B cell (primary cell): ENCODE measurements at regions not wholly inside any gene's neighbourhood (a gene's known extent, or its start where the extent isn't known, plus 50 kb on each side); places are given as distances from the start of the nearest gene placed in this dataset.

Source experiments
- ATAC-seq: fragments of 200-7000 bp; cut with Tn5 transposase; one replicate; pipeline ENCODE4 v1.10.0; 2021; ENCODE audit warnings: low read depth, mild to moderate bottlenecking, moderate number of reproducible peaks, moderate library complexity
- CTCF ChIA-PET: fragments of 350-600 bp; sonication (Branson Sonifier 250); formaldehyde crosslinking; loops from one replicate; lab custom pipeline; 2021; ENCODE audit warnings: antibody characterized with exemption, inconsistent platforms; lab: Charles Lee
- POLR2A ChIA-PET: fragments of 350-600 bp; sonication (Branson Sonifier 250); formaldehyde crosslinking; loops from one replicate; lab custom pipeline; 2021; ENCODE audit warnings: antibody characterized with exemption; lab: Charles Lee
- DNase-seq: peaks from one replicate; pipeline ENCODE4 v3.0.0; 2013
- H2AFZ ChIP-seq: 2 replicates; pipeline ENCODE4 v1.6.1; 2012; ENCODE audit warnings: mild to moderate bottlenecking, low read depth, low read length; ENCODE audit not compliant: insufficient read depth, poor library complexity, severe bottlenecking
- H3K27ac ChIP-seq, 2 donors: 1 replicate in 1 of 2; 2 replicates in 1 of 2; pipeline ENCODE4 v1.5.1; 2012 to 2013; ENCODE audit warnings: low read length in 2 of 2, mild to moderate bottlenecking in 2 of 2, moderate library complexity in 1 of 2
- H3K27me3 ChIP-seq, 4 experiments: fragments of 200-600 bp in 1 of 4; sonication (generic) in 1 of 4; replicated peaks in 1 of 4; 1 replicate in 2 of 4; 2 replicates in 2 of 4; pipeline versions ENCODE4 v1.6.1 to v1.7.0; 2013 to 2016; ENCODE audit warnings: low read length in 3 of 4, mild to moderate bottlenecking in 2 of 4, mixed read lengths in 1 of 4, moderate library complexity in 1 of 4; ENCODE audit not compliant: insufficient read depth in 4 of 4, control insufficient read depth in 3 of 4; ENCODE audit errors: control extremely low read depth in 1 of 4
- H3K36me3 ChIP-seq, 2 experiments: replicated peaks in 1 of 2; 1 replicate in 1 of 2; 2 replicates in 1 of 2; pipeline versions ENCODE4 v1.6.1 to v1.7.1; 2013; ENCODE audit warnings: low read length in 1 of 2; ENCODE audit not compliant: insufficient read depth in 2 of 2, control insufficient read depth in 1 of 2; ENCODE audit errors: control extremely low read depth in 1 of 2, extremely low read depth in 1 of 2
- H3K4me1 ChIP-seq, 2 donors: fragments of 200-600 bp in 1 of 2; sonication (generic) in 1 of 2; 1 replicate in 1 of 2; 2 replicates in 1 of 2; pipeline versions ENCODE4 v1.5.1 to v1.6.1; 2013 to 2017; ENCODE audit warnings: low read length in 2 of 2; ENCODE audit not compliant: control insufficient read depth in 2 of 2, insufficient read depth in 2 of 2
- H3K4me2 ChIP-seq: replicated peaks from 2 replicates; pipeline ENCODE3; 2012; ENCODE audit warnings: mild to moderate bottlenecking, low read depth, low read length; ENCODE audit not compliant: poor library complexity, severe bottlenecking
- H3K4me3 ChIP-seq, 5 experiments: fragments of 200-600 bp in 1 of 5; sonication (generic) in 1 of 5; 1 replicate in 3 of 5; 2 replicates in 2 of 5; pipeline versions ENCODE4 v1.5.1 to v1.7.0; 2011 to 2016; ENCODE audit warnings: low read length in 4 of 5, mild to moderate bottlenecking in 4 of 5, low read depth in 2 of 5, control low read depth in 1 of 5, moderate library complexity in 1 of 5; ENCODE audit not compliant: insufficient read depth in 1 of 5; ENCODE audit errors: control extremely low read depth in 1 of 5, extremely low read depth in 1 of 5
- H3K79me2 ChIP-seq: fragments of 200-600 bp; sonication (generic); one replicate; pipeline ENCODE4 v1.6.0; 2016; ENCODE audit warnings: low read length; ENCODE audit not compliant: control insufficient read depth, insufficient read depth
- H3K9ac ChIP-seq: fragments of 200-600 bp; sonication (generic); 2 replicates; pipeline ENCODE4 v1.6.1; 2017; ENCODE audit warnings: mild to moderate bottlenecking, low read length, moderate library complexity
- H3K9me3 ChIP-seq, 3 donors: one replicate each; pipeline versions ENCODE4 v1.6.1 to v1.7.1; 2013; ENCODE audit warnings: low read length in 2 of 3; ENCODE audit not compliant: control insufficient read depth in 2 of 3, insufficient read depth in 1 of 3; ENCODE audit errors: control extremely low read depth in 1 of 3
- H4K20me1 ChIP-seq: 2 replicates; pipeline ENCODE4 v1.6.0; 2012; ENCODE audit warnings: mild to moderate bottlenecking, low read length; ENCODE audit not compliant: insufficient read depth, control insufficient read depth, poor library complexity, severe bottlenecking
- H3K27ac Mint-ChIP-seq: one replicate; pipeline ENCODE4 v1.8.0; 2021; ENCODE audit warnings: mixed read lengths
- H3K27me3 Mint-ChIP-seq: one replicate; pipeline ENCODE4 v1.8.0; 2021; ENCODE audit warnings: mixed read lengths
- H3K4me1 Mint-ChIP-seq: one replicate; pipeline ENCODE4 v1.8.0; 2021; ENCODE audit warnings: mixed read lengths
- H3K4me3 Mint-ChIP-seq: one replicate; pipeline ENCODE4 v1.8.0; 2021; ENCODE audit warnings: mixed read lengths
- H3K9me3 Mint-ChIP-seq: one replicate; pipeline ENCODE4 v1.8.0; 2022; ENCODE audit warnings: mixed read lengths; ENCODE audit not compliant: insufficient read depth
- CTCF ChIP-seq: fragments of 200-600 bp; IDR thresholded peaks from one replicate; pipeline ENCODE4 v1.8.0; 2022; ENCODE audit warnings: antibody characterized with exemption, mild to moderate bottlenecking
- EZH2 ChIP-seq: IDR thresholded peaks from 2 replicates; pipeline ENCODE4 v1.6.1; 2012; ENCODE audit warnings: borderline replicate concordance, low read depth, mild to moderate bottlenecking, moderate library complexity, low read length; ENCODE audit not compliant: insufficient read depth, poor library complexity, severe bottlenecking
- WGBS: methylation state at CpG from one replicate; pipeline ENCODE4 v1.1.5; 2013; ENCODE audit warnings: missing lambda C conversion rate; ENCODE audit not compliant: insufficient coverage; 5-methylcytosine and 5-hydroxymethylcytosine counted together
- intact Hi-C: fragments of 100-400 bp; cut with micrococcal nuclease; formaldehyde crosslinking; loops from one replicate; pipeline ENCODE4 v1.10.0; 2022

DNA sequence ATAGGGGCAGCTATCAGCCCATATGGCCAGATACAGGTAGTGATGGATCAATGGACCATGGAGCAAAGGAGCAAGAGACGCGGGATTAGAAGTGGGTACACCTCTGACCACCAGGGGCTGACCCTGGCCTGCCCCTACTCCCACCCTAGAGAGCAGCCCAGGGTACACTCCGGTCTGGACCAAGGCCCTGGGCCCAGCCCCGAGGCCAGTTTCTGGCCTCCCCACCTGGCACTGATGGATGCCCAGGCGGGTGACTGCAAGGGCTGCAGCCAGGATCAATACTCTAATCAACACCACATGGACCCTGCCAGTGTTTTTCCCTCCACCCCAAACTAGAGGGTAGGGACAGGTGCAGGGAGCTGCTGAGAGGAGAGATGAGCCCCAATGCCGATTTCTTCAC is 74.1 kb upstream of the NECTIN1 start:
- H3K27ac Mint-ChIP-seq = no peak overlapping the region

DNA sequence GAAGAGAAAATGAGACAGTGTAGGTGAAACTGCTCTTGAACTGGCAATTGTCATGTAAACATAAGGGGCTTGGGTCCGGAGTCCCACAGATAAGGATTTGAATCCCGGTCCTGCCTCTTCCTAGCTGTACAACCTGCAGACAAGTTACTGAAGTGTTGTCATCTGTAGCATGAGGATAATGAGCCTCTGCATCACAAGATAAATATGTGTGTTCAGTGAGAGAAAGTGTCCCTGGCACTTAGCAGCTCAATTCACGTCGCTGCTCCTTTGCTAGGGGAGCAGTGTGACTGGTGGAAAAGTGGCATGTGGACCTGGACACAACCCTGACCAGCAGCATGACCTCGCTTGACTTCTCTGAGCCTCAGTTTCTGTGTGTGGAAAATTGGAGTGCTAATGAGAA is 73.7 kb upstream of the NECTIN1 start:
- intact Hi-C loops = no loop called here
- no peak overlapping the region for H3K4me2 ChIP-seq
- Mint-ChIP-seq H3K4me1 (no peaks in the 10 kb centered on the region), H3K27me3 (peaks cover 18% of the 10 kb centered on the region), H3K27ac (no peak overlapping the region), H3K4me3 (no peak overlapping the region), H3K9me3 (no peaks in the 10 kb centered on the region)
- TF ChIP-seq EZH2 = no peak
- TF ChIP-seq CTCF = no peak
- no peak overlapping the region for H3K4me3 ChIP-seq
- H3K27me3 ChIP-seq = peaks cover 0 to 1% (median 0%) of the 10 kb centered on the region in 4 experiments
- no peak overlapping the region for H3K9ac ChIP-seq
- WGBS = 88% methylated on average over 5 of the region's 5 CpGs
- DNase-seq = no peak
- ATAC-seq = no peak
- H3K27ac ChIP-seq = no peak overlapping the region
- no peak overlapping the region for H2AFZ ChIP-seq
- H3K79me2 ChIP-seq = no peaks in the 10 kb centered on the region
- no peaks in the 10 kb centered on the region for H3K9me3 ChIP-seq
- ChIA-PET CTCF (no interaction called here), POLR2A (no interaction called here)
- no peaks in the 10 kb centered on the region for H3K4me1 ChIP-seq
- H3K36me3 ChIP-seq = no peaks in the 10 kb centered on the region
- H4K20me1 ChIP-seq = no peaks in the 10 kb centered on the region

More for the DNA sequence above, 74.1 kb upstream of the NECTIN1 start:
- Histone ChIP-seq H3K27me3 (no peaks in the 10 kb centered on the region), H3K36me3 (no peaks in the 10 kb centered on the region), H2AFZ (no peak overlapping the region), H3K4me2 (no peak overlapping the region), H3K4me1 (no peaks in the 10 kb centered on the region), H3K9me3 (no peaks in the 10 kb centered on the region), H3K4me3 (no peak overlapping the region), H3K79me2 (no peaks in the 10 kb centered on the region), H3K9ac (no peak overlapping the region), H4K20me1 (no peaks in the 10 kb centered on the region), H3K27ac (no peak overlapping the region)
- CTCF ChIA-PET = no interaction called here
- Mint-ChIP-seq H3K4me3 (no peak overlapping the region), H3K4me1 (no peaks in the 10 kb centered on the region), H3K27me3 (peaks cover 18% of the 10 kb centered on the region), H3K9me3 (no peaks in the 10 kb centered on the region)
- TF ChIP-seq CTCF (no peak), EZH2 (no peak)
- ATAC-seq = no peak
- 84% methylated on average over 3 of the region's 6 CpGs for WGBS
- POLR2A ChIA-PET = no interaction called here
- intact Hi-C loops = no loop called here
- DNase-seq = no peak
